Activated CD4-positive, alpha-beta T cell treated with anti-CD3 and anti-CD28 coated beads, Interleukin-2, Interleukin-6, amounts not matched to agents 100 ng/mL and 50 ng/mL, durations not matched to agents 16 hours and 8 hours (primary cell): ENCODE measurements at regions not wholly inside any gene's neighbourhood (a gene's known extent, or its start where the extent isn't known, plus 50 kb on each side); places are given as distances from the start of the nearest gene placed in this dataset.

Source experiments
- DNase-seq: peaks from one replicate; pipeline ENCODE4 v3.0.0-alpha.2; 2020

DNA sequence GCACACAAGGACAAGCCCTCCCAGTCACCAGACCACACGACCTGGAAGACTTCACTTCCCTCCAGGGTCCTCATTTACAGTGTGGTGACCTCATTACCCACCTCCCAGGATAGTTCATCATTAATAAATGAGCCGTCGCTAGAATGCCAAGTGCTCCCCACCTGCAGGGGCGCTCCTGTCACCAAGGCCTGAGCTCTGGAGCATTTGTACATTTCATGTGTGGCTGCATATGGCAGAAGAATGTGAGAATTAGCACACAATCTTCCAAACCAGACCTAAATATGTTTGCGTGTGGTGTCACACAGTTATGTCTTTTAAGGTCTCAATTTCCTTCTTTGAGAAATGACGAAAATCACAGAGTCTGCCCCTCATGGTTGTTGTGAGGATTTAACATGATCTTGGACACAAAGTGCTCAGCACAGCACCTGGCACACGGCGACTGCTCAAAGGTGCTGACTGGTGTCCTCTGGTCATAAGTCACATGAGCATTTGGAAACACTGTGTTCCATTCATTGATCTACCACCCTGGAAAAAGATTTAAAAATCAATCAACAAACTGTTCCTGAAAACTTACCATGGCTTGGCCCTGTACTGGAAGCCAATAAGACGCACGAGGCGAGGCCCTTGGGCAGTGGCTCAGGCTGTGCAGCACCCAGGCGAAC lies 150.6 kb upstream of the SPACA7 start:
- no peak for DNase-seq

DNA sequence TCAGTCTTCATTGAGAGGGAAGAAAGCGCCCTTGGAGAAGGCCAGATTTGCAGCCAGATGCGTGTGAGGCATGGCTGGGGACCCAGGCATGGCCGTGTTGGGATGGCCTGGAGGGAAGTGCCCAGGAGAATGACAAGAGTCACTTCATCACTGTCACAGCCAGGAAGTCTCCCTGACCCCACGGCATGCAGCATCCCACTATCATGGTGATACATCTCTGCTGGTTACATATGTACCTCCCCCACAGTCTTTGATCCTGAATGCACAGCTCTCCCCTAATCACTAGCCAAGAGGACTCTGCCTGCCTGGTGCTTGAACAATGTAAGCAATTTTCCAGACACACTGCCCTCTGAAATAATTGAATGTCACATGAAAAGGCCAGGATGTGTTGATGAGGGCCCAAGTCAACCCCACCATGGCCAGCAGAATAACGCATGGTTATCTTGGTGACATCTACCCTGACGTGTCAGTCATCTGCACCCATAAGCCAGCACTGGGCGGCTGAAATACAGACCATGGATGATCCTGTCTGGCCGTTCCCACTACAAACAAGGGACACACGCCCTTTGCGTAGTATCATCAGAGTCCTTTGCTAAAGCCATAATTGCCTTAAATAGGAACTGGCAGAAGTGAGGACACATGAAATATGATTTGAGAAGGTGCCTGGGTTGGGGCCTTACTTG lies 149.7 kb upstream of the SPACA7 start:
- DNase-seq, result no peak

DNA sequence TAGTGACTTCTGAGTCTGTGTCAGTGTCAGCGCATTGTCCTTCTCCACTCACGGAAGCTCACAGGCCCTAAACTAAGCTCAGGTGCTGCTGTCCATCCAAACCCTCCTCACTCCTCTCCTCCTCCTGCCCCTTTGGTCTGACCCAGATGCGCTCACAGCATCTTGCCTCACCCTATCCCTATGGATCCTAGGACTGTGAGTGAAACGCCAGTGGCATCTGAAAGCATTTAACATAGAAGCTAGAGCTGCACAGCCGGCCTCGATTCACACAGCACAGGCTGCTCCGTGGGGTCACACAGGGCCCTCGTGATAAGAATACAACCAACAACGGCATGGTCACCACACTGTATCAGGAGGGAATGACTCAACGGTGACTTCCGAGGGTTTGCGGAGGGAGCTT lies 149.1 kb upstream of the SPACA7 start:
- no peak for DNase-seq

DNA sequence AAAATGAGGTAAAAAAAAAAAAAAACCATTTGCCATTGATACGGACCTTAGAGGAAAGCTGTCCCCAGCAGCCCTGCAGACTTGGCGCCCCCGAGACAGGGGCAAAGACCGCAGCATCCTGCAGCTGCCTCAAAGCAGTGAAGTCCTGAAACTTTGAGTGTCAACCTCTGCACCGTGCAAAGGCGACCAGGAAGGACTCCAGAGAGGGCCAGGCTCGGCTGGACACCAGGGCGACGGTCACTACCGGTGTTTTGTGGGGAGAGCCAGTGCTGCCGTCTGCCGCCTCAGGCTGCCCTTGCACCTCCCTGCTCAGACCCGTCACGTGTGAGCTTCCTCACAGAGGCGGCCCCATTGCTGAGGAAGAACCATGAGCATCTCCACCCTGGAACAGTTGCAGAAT lies 146.7 kb upstream of the SPACA7 start:
- DNase-seq, result no peak

DNA sequence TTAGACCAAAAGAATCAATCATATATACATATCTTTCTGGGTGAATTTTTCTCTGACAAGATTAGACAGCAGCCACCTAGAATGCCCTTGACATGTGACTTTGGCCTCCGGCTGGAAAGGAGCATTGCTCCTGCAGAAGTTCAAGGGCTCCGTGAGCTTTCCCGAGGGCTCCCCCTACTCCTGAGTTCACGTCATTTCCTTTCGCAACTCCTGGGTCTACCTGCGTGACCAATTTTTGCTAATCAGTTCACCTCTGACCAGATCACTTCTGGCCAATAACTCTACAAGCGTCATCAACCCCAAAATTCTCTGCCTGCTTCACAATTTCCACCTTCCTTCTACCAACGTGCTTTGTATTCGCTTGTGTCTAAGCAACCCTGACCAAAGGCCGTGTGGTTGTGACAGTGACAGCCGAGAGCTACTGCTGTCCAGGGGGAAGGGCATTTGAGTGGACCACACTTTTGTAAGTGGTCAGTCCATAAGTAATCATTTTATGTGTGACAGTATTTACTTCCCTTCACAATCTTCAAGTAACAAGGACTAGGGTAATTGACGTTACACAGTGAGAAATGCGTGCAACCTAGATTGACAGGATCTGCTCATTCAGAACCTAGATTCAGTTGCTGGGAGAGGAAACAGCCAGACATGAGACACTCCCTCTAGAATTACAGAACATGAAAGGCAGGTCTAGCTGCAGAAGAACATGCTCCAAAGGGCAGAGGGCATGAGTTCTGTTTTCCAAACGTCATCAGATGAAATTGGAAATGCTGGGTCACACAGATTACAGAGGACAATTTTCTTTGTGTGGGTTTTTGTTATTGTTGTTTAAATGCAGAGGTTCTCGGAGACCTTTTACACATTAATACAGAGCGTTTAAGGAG lies 145.9 kb upstream of the SPACA7 start:
- no peak for DNase-seq

DNA sequence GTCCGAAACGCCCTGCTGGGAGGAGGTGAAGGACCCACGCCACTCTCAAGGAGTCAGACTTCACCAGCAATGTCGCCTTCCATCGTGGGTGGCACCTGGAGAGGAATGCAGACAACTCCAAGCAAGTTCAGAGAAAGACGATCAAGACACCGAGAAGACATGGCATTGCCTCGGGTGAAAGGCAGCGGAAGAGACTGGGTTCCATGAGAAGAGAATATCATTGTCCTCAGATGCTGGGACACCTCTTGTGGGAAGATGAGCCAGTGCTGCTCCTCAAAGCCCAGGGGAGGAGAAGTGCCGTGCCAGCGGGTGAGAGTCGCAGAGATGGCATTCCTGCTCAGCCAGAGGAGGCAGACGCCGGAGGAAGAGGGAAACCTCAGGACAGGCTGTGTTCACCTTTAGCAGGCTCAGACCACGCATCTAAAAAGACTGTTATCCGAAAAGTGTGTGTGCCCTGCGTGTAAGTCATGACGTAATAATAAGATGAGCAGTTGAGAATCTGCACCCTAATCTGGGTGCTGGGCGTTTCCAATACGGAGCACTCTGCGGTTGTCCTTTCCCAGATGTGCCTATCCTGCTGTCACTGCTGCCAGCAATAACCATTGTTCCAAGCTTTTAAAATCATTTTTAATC lies 144.6 kb upstream of the SPACA7 start:
- DNase-seq, result no peak

DNA sequence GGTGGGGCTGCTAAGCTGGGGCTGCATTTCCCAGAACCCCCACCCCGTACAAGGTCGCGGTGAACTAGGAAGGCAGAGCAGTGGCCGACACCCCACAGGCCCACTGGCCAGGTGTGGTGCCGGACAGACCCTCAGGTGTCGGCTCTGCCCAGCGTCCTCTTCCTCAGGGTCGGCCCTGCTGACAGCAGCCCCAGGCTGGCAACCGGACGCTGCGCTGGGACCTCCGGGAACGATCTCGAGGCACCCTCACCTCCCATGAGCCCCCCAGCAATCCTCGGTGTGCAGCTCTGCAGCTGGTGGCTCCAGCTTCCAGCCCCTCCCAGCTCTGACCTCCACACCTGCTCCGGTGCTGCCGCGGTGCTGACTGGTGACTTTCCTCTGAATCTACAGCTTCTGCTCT lies 142.9 kb upstream of the SPACA7 start:
- no peak for DNase-seq

DNA sequence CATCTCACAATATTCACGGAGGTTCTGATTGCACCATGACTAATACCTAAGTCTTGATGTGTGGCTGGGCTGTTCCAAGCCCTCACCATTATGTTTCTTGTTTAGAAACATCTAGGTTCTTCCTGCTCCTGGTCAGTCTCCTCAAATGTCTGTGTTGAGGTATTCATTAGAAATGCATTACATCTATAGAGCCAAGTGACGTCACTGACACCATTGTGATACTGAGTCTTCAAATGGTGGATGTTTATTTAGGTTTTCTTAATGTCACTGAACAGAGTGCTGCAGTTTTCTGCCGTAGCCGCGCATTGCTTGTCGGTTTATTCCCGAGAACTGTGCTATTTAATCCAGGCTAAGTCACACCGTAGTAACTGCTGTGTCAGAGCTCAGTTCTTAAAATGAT lies 142.4 kb upstream of the SPACA7 start:
- DNase-seq, result no peak

DNA sequence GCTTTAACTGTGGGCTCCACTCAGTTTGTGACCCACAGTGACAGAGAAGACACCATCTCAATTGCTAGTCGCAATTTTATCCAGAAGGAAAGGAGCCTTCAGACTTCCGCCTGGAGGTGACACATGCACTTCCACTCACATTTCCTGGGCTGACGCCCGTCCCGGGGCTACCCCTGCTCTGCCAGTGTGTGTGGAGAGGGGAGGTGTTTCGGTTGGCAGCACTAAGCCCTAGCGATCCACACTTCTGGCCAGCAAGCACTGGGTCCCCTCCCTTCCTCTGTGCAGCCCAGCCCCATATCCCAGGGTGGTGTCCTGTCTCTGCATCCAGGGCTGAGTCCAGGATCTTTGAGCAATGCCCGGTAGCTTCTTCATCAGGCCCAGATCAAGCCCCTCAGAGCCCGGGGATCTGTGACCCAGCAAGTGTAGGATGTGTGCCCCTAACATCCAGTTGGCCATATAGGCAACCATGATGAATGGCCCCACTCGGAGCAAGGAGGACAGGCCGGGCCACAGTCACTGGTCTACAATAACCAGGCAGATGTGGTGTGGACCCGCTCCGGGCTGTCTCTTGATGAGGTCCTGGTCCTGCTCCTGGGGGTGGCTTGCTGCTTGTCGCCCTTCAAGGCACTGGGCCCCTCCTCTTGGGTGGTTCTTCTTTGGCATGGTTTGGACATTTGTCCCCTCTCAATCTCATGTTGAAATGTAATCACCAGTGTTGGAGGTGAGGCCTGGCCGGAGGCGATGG lies 141.9 kb upstream of the SPACA7 start:
- no peak for DNase-seq

DNA sequence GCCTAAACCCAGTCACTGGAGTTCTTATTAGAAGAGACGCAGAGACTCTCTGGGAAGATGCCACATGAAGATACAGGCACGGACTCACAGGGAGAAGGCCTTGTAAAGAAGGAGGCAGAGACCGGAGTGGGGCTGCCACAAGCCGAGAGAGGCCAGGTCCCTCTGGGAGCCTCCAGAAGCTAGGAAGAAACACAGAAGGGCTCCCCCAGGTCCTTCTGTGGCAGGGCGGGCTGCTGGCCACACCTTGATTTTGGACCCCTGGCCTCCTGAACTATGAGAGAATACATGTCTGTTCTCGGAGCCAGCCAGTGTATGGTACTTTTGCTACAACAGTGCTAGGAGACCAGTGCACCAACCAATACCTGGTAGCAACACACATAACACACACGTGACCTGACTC lies 140.1 kb upstream of the SPACA7 start:
- no peak for DNase-seq

DNA sequence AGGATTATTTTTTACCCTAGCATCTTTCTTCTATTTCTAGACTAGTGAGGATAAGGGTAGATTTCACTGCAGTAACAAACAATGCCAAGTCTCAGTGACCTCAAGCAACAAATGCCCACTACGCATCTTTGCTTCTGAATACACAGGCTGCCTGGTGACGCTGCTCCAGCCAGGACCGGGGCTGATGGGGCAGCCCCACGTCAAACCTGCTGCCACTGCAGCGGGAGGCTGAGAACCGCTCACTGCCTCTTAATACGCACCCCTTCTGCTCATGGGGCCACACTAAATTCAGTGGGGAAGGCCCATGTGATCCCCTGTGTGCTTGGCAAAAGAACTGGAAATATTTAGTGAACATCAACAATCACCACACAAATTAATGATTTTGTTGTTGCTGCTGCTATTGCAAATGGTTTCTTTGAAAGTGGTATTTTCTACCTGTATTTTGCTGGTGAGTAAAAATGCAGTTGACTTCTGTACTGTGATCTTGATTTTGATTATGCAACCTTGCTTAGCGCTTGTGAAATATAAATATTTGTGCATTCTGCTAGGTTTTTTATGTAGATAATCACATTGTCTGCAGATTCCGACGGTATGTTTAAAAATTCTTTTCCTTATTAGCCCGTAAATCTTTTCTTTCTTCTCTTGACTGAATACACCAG lies 139.5 kb upstream of the SPACA7 start:
- DNase-seq, result no peak

DNA sequence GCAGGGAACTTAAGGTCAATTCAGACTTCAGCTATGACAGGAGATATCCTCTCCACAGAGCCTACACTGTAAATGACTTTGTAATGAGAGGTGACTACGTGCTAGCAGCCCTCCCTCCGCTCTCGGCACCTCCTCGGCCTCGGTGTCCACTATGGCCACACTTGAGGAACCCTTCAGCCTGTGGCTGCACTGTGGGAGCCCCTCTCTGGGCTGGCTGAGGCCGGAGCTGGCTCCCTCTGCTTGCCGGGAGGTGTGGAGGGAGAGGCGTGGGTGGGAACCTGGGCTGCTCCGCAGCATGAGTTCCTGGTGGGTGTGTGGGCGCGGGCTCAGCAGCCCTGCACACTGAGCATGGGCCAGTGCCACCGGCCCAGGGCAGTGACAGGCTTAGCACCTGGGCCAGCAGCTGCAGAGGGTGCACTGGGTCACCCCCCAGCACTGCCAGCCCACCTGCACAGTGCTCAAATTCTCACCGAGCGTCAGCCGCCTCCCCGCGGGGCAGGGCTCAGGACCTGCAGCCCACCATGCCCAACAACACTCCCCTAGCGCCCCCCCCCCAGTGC lies 137.6 kb upstream of the SPACA7 start:
- no peak for DNase-seq

DNA sequence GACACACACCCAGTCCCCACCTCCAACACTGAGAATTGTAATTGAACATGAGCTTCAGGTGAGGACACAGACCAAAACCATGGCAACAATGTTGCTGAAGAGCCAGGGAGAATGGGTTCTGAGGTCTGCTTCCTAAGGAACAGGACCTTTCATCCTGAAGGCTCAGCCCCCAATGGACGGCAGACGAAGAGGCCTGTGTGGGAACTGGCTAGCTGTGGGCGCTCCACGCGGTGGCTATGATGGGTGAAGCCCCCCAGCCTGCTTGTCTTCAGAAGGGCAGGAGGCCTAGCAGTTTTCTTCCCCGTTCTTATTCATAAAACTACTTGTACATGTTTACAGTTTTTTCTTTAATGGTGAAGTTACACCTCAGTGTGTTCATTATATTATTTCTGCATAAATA lies 136.1 kb upstream of the SPACA7 start:
- DNase-seq, result no peak

DNA sequence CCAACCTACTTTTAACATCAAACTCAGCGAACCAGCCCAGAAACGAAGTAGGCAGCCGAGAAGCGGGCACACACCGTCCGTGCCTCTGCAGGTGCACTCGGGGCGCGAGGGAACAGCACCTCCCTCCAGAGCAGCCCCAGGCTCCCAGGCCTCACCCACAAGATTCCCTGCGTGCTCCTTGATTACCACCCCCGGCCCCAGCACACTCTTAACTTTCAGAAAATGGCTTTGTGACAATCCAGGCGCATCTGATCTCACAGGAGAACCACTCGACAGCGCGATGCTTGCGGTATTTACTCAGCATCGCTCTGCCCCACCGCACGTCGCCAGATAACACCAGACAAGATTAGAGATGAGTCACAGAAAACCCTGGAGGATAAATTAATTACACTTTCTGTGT lies 134.9 kb upstream of the SPACA7 start:
- no peak for DNase-seq

DNA sequence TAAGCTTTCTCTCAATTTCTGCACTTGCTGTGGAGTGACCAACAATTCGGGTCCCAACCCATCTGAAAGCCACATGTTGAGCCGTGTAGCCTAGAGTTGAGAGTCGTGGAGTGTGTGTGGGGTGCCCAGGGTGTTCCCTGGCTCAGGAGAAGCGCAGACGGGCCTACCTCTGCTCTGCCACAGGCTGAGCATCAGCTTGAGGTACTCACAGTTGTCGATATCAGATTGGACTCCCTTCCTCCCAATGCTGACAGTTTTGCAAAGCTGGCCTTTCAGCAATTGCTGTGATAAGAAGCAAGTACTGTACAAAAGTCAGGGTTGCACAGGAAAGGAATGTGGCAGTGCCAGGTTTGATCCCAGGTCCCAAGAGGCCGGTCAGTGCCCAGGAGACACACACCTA lies 133.4 kb upstream of the SPACA7 start:
- DNase-seq, result no peak

DNA sequence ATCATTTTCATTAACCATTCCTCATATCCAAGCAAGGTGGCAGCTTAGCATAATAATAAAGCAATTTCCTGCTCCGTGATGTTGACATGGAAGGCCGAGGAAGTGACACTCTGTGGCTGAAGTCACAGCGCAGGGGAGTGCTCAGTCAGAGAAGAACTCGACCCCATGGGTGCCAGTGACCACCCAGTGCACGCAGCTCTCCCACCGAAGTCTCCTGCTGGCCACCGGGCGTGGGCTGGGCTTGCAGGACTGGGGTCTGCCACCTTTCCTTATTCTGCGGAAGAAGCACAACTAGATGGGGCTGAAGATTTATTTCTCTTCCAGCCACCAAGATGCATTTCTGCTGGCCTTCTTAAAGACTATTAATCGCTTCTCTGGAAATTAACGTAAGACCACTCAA lies 132.1 kb upstream of the SPACA7 start:
- no peak for DNase-seq

DNA sequence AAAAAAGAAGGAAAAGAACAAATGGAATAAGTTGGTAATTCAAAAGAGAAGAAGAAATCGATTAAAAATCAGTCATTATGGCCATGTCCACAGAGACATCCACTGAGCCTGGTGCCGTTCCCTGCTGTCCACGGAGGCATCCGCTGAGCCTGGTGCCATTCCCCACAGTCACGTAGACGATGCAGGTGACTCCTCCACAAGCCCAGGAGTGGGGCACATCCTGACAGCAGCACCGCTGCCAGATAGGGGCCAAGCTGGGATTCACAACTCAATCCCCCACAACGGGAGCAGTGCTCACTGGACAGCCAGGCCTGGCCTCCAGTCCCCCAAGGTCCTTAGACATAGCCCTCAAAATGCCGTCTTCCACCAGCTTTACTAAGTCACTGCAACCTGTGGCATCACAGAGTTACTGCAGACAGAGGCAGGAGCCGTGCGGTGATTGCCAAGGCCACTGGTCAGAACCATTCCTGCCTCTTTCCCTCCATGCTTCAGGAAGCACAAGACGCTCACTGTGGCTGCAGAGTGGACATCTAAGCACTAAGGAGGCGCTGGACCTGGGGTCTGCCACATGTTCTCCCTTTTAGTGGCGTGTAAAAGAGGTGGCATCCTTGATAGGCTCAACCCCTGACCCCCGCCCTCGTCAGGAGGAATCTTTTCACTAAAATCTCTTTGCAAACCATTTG lies 131.5 kb upstream of the SPACA7 start:
- DNase-seq, result no peak

DNA sequence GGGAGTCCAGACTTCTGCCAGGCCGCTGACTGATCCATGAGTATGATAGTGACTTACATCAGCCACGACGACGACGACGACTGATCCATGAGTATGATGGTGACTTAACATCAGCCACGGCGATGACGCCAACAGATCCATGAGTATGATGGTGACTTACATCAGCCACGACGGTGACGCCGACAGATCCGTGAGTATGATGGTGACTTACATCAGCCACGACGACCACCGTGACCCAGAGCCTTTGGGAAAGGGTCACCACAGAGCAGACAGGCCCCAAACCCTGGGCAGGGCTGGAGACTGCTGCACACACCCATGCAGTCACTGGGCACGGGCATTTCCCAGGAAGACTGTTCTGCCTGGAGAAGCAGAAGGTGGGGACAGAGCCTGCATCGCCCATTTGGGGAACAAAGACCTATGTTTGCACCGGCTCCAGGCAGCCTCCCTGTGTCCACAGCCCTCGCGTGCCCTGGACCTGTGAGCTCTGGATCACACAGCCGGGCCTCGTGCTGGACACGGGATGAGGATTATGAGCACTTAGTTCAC lies 130.9 kb upstream of the SPACA7 start:
- DNase-seq, result no peak

DNA sequence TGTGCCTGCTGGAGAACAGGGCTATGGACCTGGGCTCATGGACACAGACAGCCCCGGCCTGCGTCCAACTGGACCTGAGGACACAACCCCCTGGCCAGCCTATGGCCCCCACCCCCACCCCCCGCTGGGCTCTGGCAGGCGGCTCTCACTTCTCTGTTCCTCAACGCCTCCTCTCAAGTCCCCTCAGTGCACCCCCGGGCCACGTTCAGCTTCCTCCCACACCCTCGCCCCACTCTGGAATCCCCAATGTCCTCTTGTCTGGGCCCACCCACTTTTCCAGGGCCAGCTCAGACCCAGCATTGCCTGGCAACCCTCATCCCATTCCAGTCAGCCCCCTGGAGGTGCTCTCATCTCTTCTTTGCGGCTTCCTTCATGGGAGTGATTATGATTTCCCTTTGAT lies 130.2 kb upstream of the SPACA7 start:
- no peak for DNase-seq

DNA sequence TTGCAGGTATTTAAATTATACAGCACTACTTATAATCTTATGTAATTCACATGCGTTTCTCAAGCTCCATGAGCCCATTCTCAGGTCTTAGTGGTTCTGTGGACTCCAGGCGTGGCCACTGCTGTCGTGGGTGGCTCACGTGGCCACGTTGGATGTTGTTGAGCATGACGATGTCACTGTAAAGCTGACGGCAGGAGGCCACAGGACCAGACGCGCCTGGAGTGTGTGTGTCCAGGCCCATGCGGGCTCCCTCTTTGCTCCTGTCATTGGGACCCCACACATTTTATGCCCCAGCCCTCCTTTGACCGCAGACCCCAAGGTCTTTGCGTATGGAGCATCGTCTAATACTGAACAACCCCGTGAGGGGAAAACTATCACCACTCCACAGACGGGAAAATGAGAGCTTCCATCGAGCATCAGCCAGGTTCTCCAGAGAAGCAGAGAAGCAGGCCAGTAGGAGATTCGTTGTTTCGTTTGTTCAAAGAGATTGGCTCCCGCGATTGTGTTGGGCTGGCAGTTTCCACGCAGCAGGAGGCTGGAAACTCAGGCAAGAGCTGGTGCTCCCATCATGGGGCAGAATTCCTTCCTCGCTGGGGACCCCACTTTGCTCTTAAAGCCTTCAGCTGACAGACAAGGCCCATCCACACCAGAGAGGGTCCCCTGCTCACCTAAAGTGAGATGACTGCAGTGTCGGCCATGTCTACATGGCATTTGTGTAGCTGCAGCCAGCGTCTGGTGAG lies 129.3 kb upstream of the SPACA7 start:
- no peak for DNase-seq
